Loucy (cell line): ENCODE measurements at regions not wholly inside any gene's neighbourhood (a gene's known extent, or its start where the extent isn't known, plus 50 kb on each side); places are given as distances from the start of the nearest gene placed in this dataset.

Experiments used
- H2AFZ ChIP-seq: fragments of 200-600 bp; sonication (generic); 2 replicates; pipeline ENCODE4 v1.6.0; 2016; ENCODE audit warnings: antibody characterized with exemption, mild to moderate bottlenecking, low read length, moderate library complexity
- H3F3A ChIP-seq: fragments of 200-600 bp; 2 replicates; pipeline ENCODE4 v1.6.0; 2016; ENCODE audit warnings: antibody characterized with exemption, low read depth, mild to moderate bottlenecking
- H3K27me3 ChIP-seq: fragments of 200-600 bp; sonication (generic); 2 replicates; pipeline ENCODE4 v1.6.1; 2014; ENCODE audit warnings: low read length, mild to moderate bottlenecking; ENCODE audit not compliant: insufficient read depth, poor library complexity, severe bottlenecking
- H3K36me3 ChIP-seq: fragments of 200-600 bp; sonication (generic); 2 replicates; pipeline ENCODE4 v1.6.1; 2016; ENCODE audit warnings: low read length; ENCODE audit not compliant: insufficient read depth
- H3K4me1 ChIP-seq: fragments of 200-600 bp; sonication (generic); 2 replicates; pipeline ENCODE4 v1.5.1; 2014; ENCODE audit warnings: low read length, mild to moderate bottlenecking; ENCODE audit not compliant: insufficient read depth, poor library complexity, severe bottlenecking
- H3K4me2 ChIP-seq: fragments of 200-600 bp; sonication (generic); 2 replicates; pipeline ENCODE4 v1.6.0; 2014; ENCODE audit warnings: antibody characterized with exemption, low read length, low read depth, mild to moderate bottlenecking; ENCODE audit not compliant: poor library complexity, severe bottlenecking
- H3K4me3 ChIP-seq: fragments of 200-600 bp; sonication (generic); 2 replicates; pipeline ENCODE4 v1.5.1; 2014; ENCODE audit warnings: low read length, mild to moderate bottlenecking, mixed read lengths; ENCODE audit not compliant: poor library complexity, severe bottlenecking
- H3K79me2 ChIP-seq: fragments of 200-600 bp; sonication (generic); 2 replicates; pipeline ENCODE4 v1.6.1; 2014; ENCODE audit warnings: low read length; ENCODE audit not compliant: insufficient read depth
- H3K9ac ChIP-seq: fragments of 200-600 bp; sonication (generic); 2 replicates; pipeline ENCODE4 v1.6.0; 2014; ENCODE audit warnings: mild to moderate bottlenecking, low read depth, low read length, moderate library complexity; ENCODE audit not compliant: poor library complexity, severe bottlenecking
- H3K9me2 ChIP-seq: fragments of 200-600 bp; sonication (generic); replicated peaks from 2 replicates; pipeline ENCODE4 v1.6.1; 2016; ENCODE audit warnings: low read depth, low read length, mixed read lengths
- H3K9me3 ChIP-seq: fragments of 200-600 bp; sonication (generic); 2 replicates; pipeline ENCODE4 v1.6.1; 2014; ENCODE audit warnings: mild to moderate bottlenecking, antibody characterized with exemption, low read length, low read depth; ENCODE audit not compliant: insufficient read depth
- H4K20me1 ChIP-seq: fragments of 200-600 bp; sonication (generic); 2 replicates; pipeline ENCODE4 v1.6.0; 2014; ENCODE audit warnings: antibody characterized with exemption, low read length, mild to moderate bottlenecking; ENCODE audit not compliant: insufficient read depth, poor library complexity, severe bottlenecking
- CTCF ChIP-seq: fragments of 200-600 bp; sonication (generic); conservative IDR thresholded peaks from 2 replicates; pipeline ENCODE4 v1.5.1; 2014; ENCODE audit warnings: mild to moderate bottlenecking, antibody characterized with exemption, low read length
- EZH2phosphoT487 ChIP-seq: fragments of 200-600 bp; IDR thresholded peaks from 2 replicates; pipeline ENCODE4 v1.6.1; 2018; ENCODE audit warnings: antibody characterized with exemption, mild to moderate bottlenecking, moderate library complexity, borderline replicate concordance

GRCh38 chr10:78838141-78838657 lies 230.6 kb upstream of the ZMIZ1 start:
- no peak overlapping the region for H3K4me2 ChIP-seq
- no peak for TF ChIP-seq EZH2phosphoT487
- TF ChIP-seq CTCF = no peak
- H3K79me2 ChIP-seq = no peaks in the 10 kb centered on the region
- H2AFZ ChIP-seq = no peak overlapping the region
- H3K9ac ChIP-seq = no peak overlapping the region
- no peaks in the 10 kb centered on the region for H4K20me1 ChIP-seq
- H3F3A ChIP-seq = no peaks in the 10 kb centered on the region
- H3K36me3 ChIP-seq = no peaks in the 10 kb centered on the region
- no peak overlapping the region for H3K4me3 ChIP-seq
- H3K9me3 ChIP-seq = no peaks in the 10 kb centered on the region
- no peaks in the 10 kb centered on the region for H3K27me3 ChIP-seq
- H3K4me1 ChIP-seq = no peaks in the 10 kb centered on the region
- no peaks in the 10 kb centered on the region for H3K9me2 ChIP-seq

- H3F3A ChIP-seq = no peaks in the 10 kb centered on the region
- no peaks in the 10 kb centered on the region for H3K27me3 ChIP-seq
- H3K4me3 ChIP-seq = no peak overlapping the region
- no peaks in the 10 kb centered on the region for H3K4me1 ChIP-seq
- H3K36me3 ChIP-seq = no peaks in the 10 kb centered on the region
- no peaks in the 10 kb centered on the region for H3K9me2 ChIP-seq
- H2AFZ ChIP-seq = no peak overlapping the region
- no peak for TF ChIP-seq CTCF
- no peak for TF ChIP-seq EZH2phosphoT487
- H4K20me1 ChIP-seq = no peaks in the 10 kb centered on the region
- no peak overlapping the region for H3K9ac ChIP-seq
- no peaks in the 10 kb centered on the region for H3K9me3 ChIP-seq
- H3K79me2 ChIP-seq = no peaks in the 10 kb centered on the region
- H3K4me2 ChIP-seq = no peak overlapping the region
These were observed 225.3 kb upstream of the ZMIZ1 start for GRCh38 chr10:78843495-78843894.

- Histone ChIP-seq H3K4me1 (no peaks in the 10 kb centered on the region), H2AFZ (no peak overlapping the region), H3K9me2 (no peaks in the 10 kb centered on the region), H3K79me2 (no peaks in the 10 kb centered on the region), H3K36me3 (no peaks in the 10 kb centered on the region), H3K4me2 (no peak overlapping the region), H3K9ac (no peak overlapping the region), H3K27me3 (no peaks in the 10 kb centered on the region), H3F3A (no peaks in the 10 kb centered on the region), H3K4me3 (no peak overlapping the region), H4K20me1 (no peaks in the 10 kb centered on the region), H3K9me3 (no peaks in the 10 kb centered on the region)
- TF ChIP-seq EZH2phosphoT487 (no peak), CTCF (no peak)
These were observed 223.7 kb upstream of the ZMIZ1 start for GRCh38 chr10:78844960-78845607.
